ENCODE measurements at regions not wholly inside any gene's neighbourhood (a gene's known extent, or its start where the extent isn't known, plus 50 kb on each side); places are given as distances from the start of the nearest gene placed in this dataset.

DNA sequence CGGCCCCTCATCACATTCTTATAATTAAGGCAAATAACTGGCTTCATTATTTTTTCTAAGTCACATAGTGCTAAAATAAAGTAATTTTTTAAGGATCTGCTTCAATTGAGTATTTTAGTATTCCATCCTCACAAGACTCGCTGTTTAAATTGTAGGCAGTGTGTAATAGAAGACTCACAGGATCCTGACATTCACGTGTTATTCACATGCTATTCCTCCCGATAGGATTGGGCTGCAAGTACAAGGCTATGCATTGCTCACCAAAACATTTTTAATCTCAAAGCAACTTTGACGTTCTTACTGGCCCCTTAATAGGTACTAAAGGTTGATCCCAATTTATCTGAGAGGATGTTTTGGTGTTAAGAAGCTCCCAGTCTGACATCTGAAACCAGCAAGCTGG is 127.6 kb upstream of the L3MBTL4 start:
- Histone ChIP-seq H3K4me3 (replicated peaks in 1 of 2; ENCODE audit: low read depth in 1 of 2, low read length in 2 of 2) (no peak overlapping the region), H2AFZ (ENCODE audit: low read depth, low read length, poor library complexity, severe bottlenecking) (no peak overlapping the region), H3K9me3 (ENCODE audit: control insufficient read depth in 1 of 2, insufficient read depth in 1 of 2, low read depth in 1 of 2, low read length in 2 of 2) (peaks cover 3 to 28% of the 10 kb centered on the region in 2 experiments; a peak in 2 of 4 replicates), H3K27ac (ENCODE audit: low read depth, low read length) (no peak overlapping the region), H3K36me3 (ENCODE audit: control insufficient read depth in 1 of 2, insufficient read depth in 2 of 2, low read length in 2 of 2) (no peaks in the 10 kb centered on the region), H3K9ac (ENCODE audit: low read length) (no peak overlapping the region), H3K9me2 (ENCODE audit: insufficient read depth) (no peaks in the 10 kb centered on the region), H4K20me1 (ENCODE audit: insufficient read depth) (no peaks in the 10 kb centered on the region), H3K4me1 (ENCODE audit: control insufficient read depth in 1 of 2, insufficient read depth in 2 of 2, low read length in 2 of 2) (no peaks in the 10 kb centered on the region), H3K27me3 (ENCODE audit: insufficient read depth, low read length) (no peaks in the 10 kb centered on the region), H3K4me2 (ENCODE audit: low read length) (no peak overlapping the region), H3K79me2 (ENCODE audit: insufficient read depth, low read length) (no peaks in the 10 kb centered on the region)
- no peak for DNase-seq (ENCODE audit: low read depth, low spot score)
- RAD21 ChIA-PET (ENCODE audit: low non-redundant PET in 1 of 2, low total read pairs in 2 of 2, uncharacterized antibody in 2 of 2, unreplicated experiment in 2 of 2): no interaction called here
- CTCF ChIA-PET: interaction anchor here (1.0 kb wide), 1 partner anchor 344 kb away, joined by 3 read pairs; no protein-coding TSS in a partner anchor
- no peak for ATAC-seq
- POLR2A ChIA-PET: no interaction called here
- TF ChIP-seq EZH2 (IDR thresholded peaks at IDR 0.05) (no peak), SP1 (IDR thresholded peaks at IDR 0.05; ENCODE audit: low read depth) (no peak), ZFX (IDR thresholded peaks at IDR 0.05) (no peak), TCF7L2 (IDR thresholded peaks at IDR 0.05; ENCODE audit: borderline replicate concordance, extremely low read depth, insufficient read depth, insufficient read length) (no peak), EZH2phosphoT487 (IDR thresholded peaks at IDR 0.05; ENCODE audit: borderline replicate concordance) (no peak), EGR1 (IDR thresholded peaks at IDR 0.05; ENCODE audit: low read depth) (no peak), ZNF274 (IDR thresholded peaks at IDR 0.05; ENCODE audit: low read depth, low read length) (no peak), MAX (IDR thresholded peaks at IDR 0.05) (no peak), FOSL1 (IDR thresholded peaks at IDR 0.05; ENCODE audit: low read depth) (no peak), CEBPB (IDR thresholded peaks at IDR 0.05; ENCODE audit: low read depth) (no peak), SRF (IDR thresholded peaks at IDR 0.05; ENCODE audit: low read depth) (no peak), JUND (IDR thresholded peaks at IDR 0.05) (no peak), ZBTB33 (IDR thresholded peaks at IDR 0.05; ENCODE audit: extremely low read depth, insufficient replicate concordance, low read length) (no peak), REST (IDR thresholded peaks at IDR 0.05; ENCODE audit: low read depth) (no peak), ELF1 (IDR thresholded peaks at IDR 0.05; ENCODE audit: borderline replicate concordance, low read depth) (no peak), CBX3 (IDR thresholded peaks at IDR 0.05; ENCODE audit: low read depth) (no peak), SIN3A (IDR thresholded peaks at IDR 0.05; ENCODE audit: low read depth) (no peak)
- TF ChIP-seq, protein P1, sequence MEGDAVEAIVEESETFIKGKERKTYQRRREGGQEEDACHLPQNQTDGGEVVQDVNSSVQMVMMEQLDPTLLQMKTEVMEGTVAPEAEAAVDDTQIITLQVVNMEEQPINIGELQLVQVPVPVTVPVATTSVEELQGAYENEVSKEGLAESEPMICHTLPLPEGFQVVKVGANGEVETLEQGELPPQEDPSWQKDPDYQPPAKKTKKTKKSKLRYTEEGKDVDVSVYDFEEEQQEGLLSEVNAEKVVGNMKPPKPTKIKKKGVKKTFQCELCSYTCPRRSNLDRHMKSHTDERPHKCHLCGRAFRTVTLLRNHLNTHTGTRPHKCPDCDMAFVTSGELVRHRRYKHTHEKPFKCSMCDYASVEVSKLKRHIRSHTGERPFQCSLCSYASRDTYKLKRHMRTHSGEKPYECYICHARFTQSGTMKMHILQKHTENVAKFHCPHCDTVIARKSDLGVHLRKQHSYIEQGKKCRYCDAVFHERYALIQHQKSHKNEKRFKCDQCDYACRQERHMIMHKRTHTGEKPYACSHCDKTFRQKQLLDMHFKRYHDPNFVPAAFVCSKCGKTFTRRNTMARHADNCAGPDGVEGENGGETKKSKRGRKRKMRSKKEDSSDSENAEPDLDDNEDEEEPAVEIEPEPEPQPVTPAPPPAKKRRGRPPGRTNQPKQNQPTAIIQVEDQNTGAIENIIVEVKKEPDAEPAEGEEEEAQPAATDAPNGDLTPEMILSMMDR (IDR thresholded peaks at IDR 0.05 in 2 of 3, conservative IDR thresholded peaks at IDR 0.05 in 1 of 3; ENCODE audit: borderline replicate concordance in 1 of 3, insufficient read depth in 1 of 3, low read depth in 2 of 3, low read length in 2 of 3): no peak
- TF ChIP-seq, protein P2, sequence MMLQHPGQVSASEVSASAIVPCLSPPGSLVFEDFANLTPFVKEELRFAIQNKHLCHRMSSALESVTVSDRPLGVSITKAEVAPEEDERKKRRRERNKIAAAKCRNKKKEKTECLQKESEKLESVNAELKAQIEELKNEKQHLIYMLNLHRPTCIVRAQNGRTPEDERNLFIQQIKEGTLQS (IDR thresholded peaks at IDR 0.05): no peak
- intact Hi-C loops (cut with micrococcal nuclease): loop anchor here (5.0 kb wide), 1 partner anchor 345 kb away; no protein-coding TSS in a partner anchor
- no TSS peak for BruUV-seq (replicated peaks)
